ENCODE measurements at regions not wholly inside any gene's neighbourhood (a gene's known extent, or its start where the extent isn't known, plus 50 kb on each side); places are given as distances from the start of the nearest gene placed in this dataset.

DNA sequence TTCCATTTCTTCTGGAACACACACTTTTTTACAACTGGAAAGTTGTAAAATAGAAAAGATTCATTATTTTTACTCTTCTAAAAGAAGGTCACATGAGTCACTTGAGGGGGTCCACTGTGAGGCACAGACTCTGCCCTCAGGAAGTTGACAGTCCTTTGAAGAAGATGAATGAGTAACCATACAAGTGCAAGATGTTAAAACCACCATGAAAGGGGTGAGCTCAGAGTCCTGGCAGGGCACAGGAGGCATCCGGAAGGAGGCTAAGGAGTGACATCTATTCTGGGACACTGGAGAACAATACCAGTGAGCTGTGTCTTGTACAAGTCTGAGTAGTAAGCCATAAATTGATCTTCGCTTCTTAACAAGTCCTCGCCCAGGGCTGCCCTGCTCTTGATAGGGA is 126.0 kb upstream of the FRMD6 start:
- no peak overlapping the region for H2AFZ ChIP-seq (ENCODE audit: low read depth)
- no peaks in the 10 kb centered on the region for H3K79me2 ChIP-seq (ENCODE audit: insufficient read depth)
- H3K4me2 ChIP-seq = no peak overlapping the region
- no peak overlapping the region for H3K9ac ChIP-seq
- ChIA-PET POLR2A (no interaction called here), CTCF (no interaction called here)
- 95% methylated on average over 3 of the region's 3 CpGs for WGBS (ENCODE audit: low lambda C conversion rate)
- no peaks in the 10 kb centered on the region for H3K36me3 ChIP-seq (replicated peaks in 1 of 2; ENCODE audit: control insufficient read depth in 1 of 2, insufficient read depth in 2 of 2, low read length in 1 of 2)
- no peak for DNase-seq
- H3K27ac ChIP-seq (ENCODE audit: low read depth in 2 of 2, low read length in 1 of 2) = no peak overlapping the region
- no peak overlapping the region for H3K4me3 ChIP-seq (ENCODE audit: low read depth in 2 of 2, low read length in 1 of 2)
- no peaks in the 10 kb centered on the region for H4K20me1 ChIP-seq (ENCODE audit: insufficient read depth)
- H3K27me3 ChIP-seq (ENCODE audit: insufficient read depth) = no peaks in the 10 kb centered on the region
- H3K9me3 ChIP-seq = no peaks in the 10 kb centered on the region
- peaks cover 10 to 18% of the 10 kb centered on the region in 2 experiments for H3K4me1 ChIP-seq (ENCODE audit: control insufficient read depth in 1 of 2, insufficient read depth in 2 of 2, low read depth in 1 of 2, low read length in 1 of 2)
- no peak for TF ChIP-seq SMC3 (IDR thresholded peaks at IDR 0.05; ENCODE audit: low read depth, low read length)
- TF ChIP-seq, protein P1, sequence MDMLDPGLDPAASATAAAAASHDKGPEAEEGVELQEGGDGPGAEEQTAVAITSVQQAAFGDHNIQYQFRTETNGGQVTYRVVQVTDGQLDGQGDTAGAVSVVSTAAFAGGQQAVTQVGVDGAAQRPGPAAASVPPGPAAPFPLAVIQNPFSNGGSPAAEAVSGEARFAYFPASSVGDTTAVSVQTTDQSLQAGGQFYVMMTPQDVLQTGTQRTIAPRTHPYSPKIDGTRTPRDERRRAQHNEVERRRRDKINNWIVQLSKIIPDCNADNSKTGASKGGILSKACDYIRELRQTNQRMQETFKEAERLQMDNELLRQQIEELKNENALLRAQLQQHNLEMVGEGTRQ (IDR thresholded peaks at IDR 0.05; ENCODE audit: borderline replicate concordance, low read depth, low read length) = no peak
- no peak for TF ChIP-seq RAD21 (IDR thresholded peaks at IDR 0.05; ENCODE audit: low read length)
- TF ChIP-seq YY1 (IDR thresholded peaks at IDR 0.05; ENCODE audit: low read depth) = no peak
- TF ChIP-seq MEF2A (IDR thresholded peaks at IDR 0.05; ENCODE audit: borderline replicate concordance, low read depth) = no peak
- TF ChIP-seq EZH2phosphoT487 (IDR thresholded peaks at IDR 0.05; ENCODE audit: borderline replicate concordance, low read depth) = no peak
- no peak for TF ChIP-seq NFIC (IDR thresholded peaks at IDR 0.05; ENCODE audit: borderline replicate concordance)
- TF ChIP-seq FOXM1 (IDR thresholded peaks at IDR 0.05; ENCODE audit: low read depth) = no peak
- no peak for TF ChIP-seq GATA2 (CRISPR knock-in tag; IDR thresholded peaks at IDR 0.05)
- no peak for TF ChIP-seq JUND (IDR thresholded peaks at IDR 0.05)
- TF ChIP-seq TEAD4 (IDR thresholded peaks at IDR 0.05; ENCODE audit: borderline replicate concordance, insufficient read depth) = no peak
- H3K9me2 ChIP-seq = no peaks in the 10 kb centered on the region
- peaks cover 32% of the 10 kb centered on the region for H3F3A ChIP-seq (replicated peaks; ENCODE audit: insufficient read depth)

DNA sequence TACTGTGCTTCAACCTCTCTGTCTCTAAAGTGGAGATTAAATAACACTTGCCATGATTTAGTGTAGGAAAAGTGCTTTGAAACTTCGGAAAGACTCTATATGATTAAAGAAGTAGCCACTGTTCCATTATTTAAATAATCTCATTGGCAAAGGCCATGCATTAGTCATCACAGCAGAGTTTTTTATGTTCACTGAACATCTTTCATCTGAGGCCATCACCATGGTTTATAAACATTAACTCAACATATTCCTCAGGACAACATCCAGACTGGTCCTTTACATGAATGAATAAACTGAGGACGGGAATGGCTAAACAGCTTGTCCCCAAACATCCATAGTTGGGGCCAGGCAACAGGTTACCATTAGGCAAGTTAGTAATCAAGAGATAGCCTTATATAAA is 124.6 kb upstream of the FRMD6 start:
- 0 out of 2 replicates have a peak overlapping the region, but pooled peaks have one; percentile 5 for H3K4me2 ChIP-seq
- H3K9me3 ChIP-seq = no peaks in the 10 kb centered on the region
- H3K4me1 ChIP-seq (ENCODE audit: control insufficient read depth in 1 of 2, insufficient read depth in 2 of 2, low read depth in 1 of 2, low read length in 1 of 2) = peaks cover 10% of the 10 kb centered on the region in 2 experiments
- no peaks in the 10 kb centered on the region for H3K36me3 ChIP-seq (replicated peaks in 1 of 2; ENCODE audit: control insufficient read depth in 1 of 2, insufficient read depth in 2 of 2, low read length in 1 of 2)
- H3K79me2 ChIP-seq (ENCODE audit: insufficient read depth) = no peaks in the 10 kb centered on the region
- no peaks in the 10 kb centered on the region for H3K9me2 ChIP-seq
- ChIA-PET POLR2A (no interaction called here), CTCF (interaction anchor here (0.6 to 1.6 kb wide), 3 partner anchors 12 to 243 kb away, joined by 3 to 5 read pairs (median 5); no protein-coding TSS in a partner anchor)
- H3F3A ChIP-seq (replicated peaks; ENCODE audit: insufficient read depth) = peaks cover 19% of the 10 kb centered on the region
- TF ChIP-seq FOSL2 (IDR thresholded peaks at IDR 0.05; ENCODE audit: borderline replicate concordance, low read depth) = peak; percentile 60; the same call in 1 of the 2 replicates
- TF ChIP-seq MXI1 (IDR thresholded peaks at IDR 0.05; ENCODE audit: low read depth, low read length) = no peak
- peak in 1 of 2 experiments; percentile 17; a peak in 1 of 4 replicates for TF ChIP-seq EP300 (IDR thresholded peaks at IDR 0.05; ENCODE audit: borderline replicate concordance in 1 of 2, low read depth in 1 of 2, low read length in 1 of 2)
- TF ChIP-seq RAD21 (IDR thresholded peaks at IDR 0.05; ENCODE audit: low read length) = no peak
- TF ChIP-seq NRF1 (IDR thresholded peaks at IDR 0.05; ENCODE audit: low read depth, low read length) = no peak
- no peak overlapping the region for H3K9ac ChIP-seq
- DNase-seq = no peak
- peak overlapping the region in 1 of 2 experiments; percentile 75; a peak in 2 of 4 replicates for H3K27ac ChIP-seq (ENCODE audit: low read depth in 2 of 2, low read length in 1 of 2)
- no peak overlapping the region for H2AFZ ChIP-seq (ENCODE audit: low read depth)
- H4K20me1 ChIP-seq (ENCODE audit: insufficient read depth) = no peaks in the 10 kb centered on the region
- 68% methylated on average over 2 of the region's 2 CpGs for WGBS (ENCODE audit: low lambda C conversion rate)
- H3K4me3 ChIP-seq (ENCODE audit: low read depth in 2 of 2, low read length in 1 of 2) = no peak overlapping the region
- no peaks in the 10 kb centered on the region for H3K27me3 ChIP-seq (ENCODE audit: insufficient read depth)

Measured in SK-N-SH (cell line).